ENCODE measurements at regions not wholly inside any gene's neighbourhood (a gene's known extent, or its start where the extent isn't known, plus 50 kb on each side); places are given as distances from the start of the nearest gene placed in this dataset.

DNA sequence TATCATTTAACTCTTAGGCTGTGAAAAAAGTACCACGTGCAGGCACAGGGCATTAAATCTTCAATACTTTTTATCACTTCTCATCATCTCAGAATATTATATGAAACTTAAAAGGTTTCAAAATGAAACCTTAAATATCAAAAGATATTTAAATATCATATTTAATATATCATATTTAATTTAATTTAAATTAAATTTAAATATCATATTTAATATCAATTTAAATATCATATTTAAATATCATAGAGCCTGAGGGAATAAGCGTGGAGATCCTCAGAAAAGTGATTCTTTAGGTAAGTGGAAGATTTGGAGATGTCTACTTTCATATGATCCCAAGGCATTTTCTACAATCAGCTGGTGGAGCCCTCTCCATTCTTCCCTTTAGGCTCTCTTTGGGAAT, 716.6 kb downstream of the OTOL1 start:
- H3K27ac ChIP-seq (ENCODE audit: low read length), result no peak overlapping the region
- H3K27me3 ChIP-seq (ENCODE audit: insufficient read depth, low read length), result no peaks in the 10 kb centered on the region
- no peak overlapping the region for H3K4me3 ChIP-seq (ENCODE audit: low read length)
- no peak overlapping the region for H3K9ac ChIP-seq (ENCODE audit: low read depth, low read length)
- no peaks in the 10 kb centered on the region for H3K36me3 ChIP-seq (ENCODE audit: insufficient read depth, low read depth, low read length)
- H3K4me1 ChIP-seq (ENCODE audit: insufficient read depth, low read length), result no peaks in the 10 kb centered on the region
- no peaks in the 10 kb centered on the region for H3K9me3 ChIP-seq (ENCODE audit: insufficient read depth, low read depth, low read length)

DNA sequence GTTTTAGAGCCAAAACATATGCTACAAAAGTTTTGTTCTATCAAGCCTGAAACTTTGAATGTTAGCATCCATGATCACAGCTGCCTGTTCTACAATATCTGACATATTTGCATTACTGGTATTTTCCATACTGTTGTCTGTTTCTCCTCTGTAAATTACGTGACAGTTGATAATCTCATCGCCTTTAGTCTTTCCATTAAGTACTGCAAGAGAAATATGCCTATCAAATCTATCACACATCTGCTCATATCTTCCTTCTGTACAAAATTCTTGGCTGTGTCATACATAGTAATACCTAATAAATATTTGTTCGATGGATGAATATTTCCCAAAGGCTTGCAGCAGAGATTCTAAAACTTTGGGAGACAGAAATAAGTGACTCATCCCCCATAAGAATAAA, 717.3 kb downstream of the OTOL1 start:
- Histone ChIP-seq H3K9me3 (ENCODE audit: insufficient read depth, low read depth, low read length) (no peaks in the 10 kb centered on the region), H3K4me3 (ENCODE audit: low read length) (no peak overlapping the region), H3K36me3 (ENCODE audit: insufficient read depth, low read depth, low read length) (no peaks in the 10 kb centered on the region), H3K9ac (ENCODE audit: low read depth, low read length) (no peak overlapping the region), H3K4me1 (ENCODE audit: insufficient read depth, low read length) (no peaks in the 10 kb centered on the region), H3K27ac (ENCODE audit: low read length) (no peak overlapping the region), H3K27me3 (ENCODE audit: insufficient read depth, low read length) (no peaks in the 10 kb centered on the region)

DNA sequence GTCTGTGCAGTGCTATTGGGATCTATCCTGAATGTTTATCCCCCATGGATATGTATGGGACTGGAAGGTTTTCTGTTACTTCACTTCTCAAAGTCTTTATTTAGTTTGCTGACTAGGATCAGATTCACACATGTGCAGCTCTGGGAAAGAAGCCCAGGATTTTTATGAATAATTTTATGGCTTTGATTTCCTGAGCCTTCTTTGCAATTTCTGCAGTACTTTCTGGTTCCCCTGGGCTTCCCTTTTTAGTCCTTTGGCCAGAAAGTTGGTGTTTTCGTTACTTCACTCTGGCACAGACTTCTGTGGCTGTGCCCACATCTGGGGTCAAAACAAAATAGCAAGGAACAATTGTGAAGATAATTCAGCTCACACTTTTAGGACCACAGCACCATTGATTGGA, 721.0 kb downstream of the OTOL1 start:
- Histone ChIP-seq H3K27me3 (ENCODE audit: insufficient read depth, low read length) (no peaks in the 10 kb centered on the region), H3K4me1 (ENCODE audit: insufficient read depth, low read length) (no peaks in the 10 kb centered on the region), H3K27ac (ENCODE audit: low read length) (no peak overlapping the region), H3K9ac (ENCODE audit: low read depth, low read length) (no peak overlapping the region), H3K4me3 (ENCODE audit: low read length) (no peak overlapping the region), H3K36me3 (ENCODE audit: insufficient read depth, low read depth, low read length) (no peaks in the 10 kb centered on the region), H3K9me3 (ENCODE audit: insufficient read depth, low read depth, low read length) (no peaks in the 10 kb centered on the region)

DNA sequence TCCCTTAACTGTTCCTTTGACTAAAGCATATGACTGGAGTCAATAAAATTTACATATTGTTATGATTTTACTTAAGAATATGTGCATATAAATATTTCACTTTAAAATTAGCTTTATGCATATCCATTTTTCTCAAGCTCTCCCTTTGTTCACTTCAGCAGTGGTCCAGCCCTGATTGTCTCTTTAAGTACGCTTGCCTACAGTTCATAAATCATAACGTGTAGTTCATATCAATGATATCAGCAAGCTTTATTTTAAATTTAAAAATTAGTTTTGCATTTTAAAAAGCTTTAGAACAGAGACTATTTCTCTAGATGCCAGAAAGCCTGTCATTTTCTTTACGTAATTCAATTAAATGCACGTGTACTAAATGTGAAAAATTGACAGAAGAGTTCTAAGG, 721.9 kb downstream of the OTOL1 start:
- Histone ChIP-seq H3K4me3 (ENCODE audit: low read length) (no peak overlapping the region), H3K9me3 (ENCODE audit: insufficient read depth, low read depth, low read length) (no peaks in the 10 kb centered on the region), H3K9ac (ENCODE audit: low read depth, low read length) (no peak overlapping the region), H3K27ac (ENCODE audit: low read length) (no peak overlapping the region), H3K36me3 (ENCODE audit: insufficient read depth, low read depth, low read length) (no peaks in the 10 kb centered on the region), H3K27me3 (ENCODE audit: insufficient read depth, low read length) (no peaks in the 10 kb centered on the region), H3K4me1 (ENCODE audit: insufficient read depth, low read length) (no peaks in the 10 kb centered on the region)

DNA sequence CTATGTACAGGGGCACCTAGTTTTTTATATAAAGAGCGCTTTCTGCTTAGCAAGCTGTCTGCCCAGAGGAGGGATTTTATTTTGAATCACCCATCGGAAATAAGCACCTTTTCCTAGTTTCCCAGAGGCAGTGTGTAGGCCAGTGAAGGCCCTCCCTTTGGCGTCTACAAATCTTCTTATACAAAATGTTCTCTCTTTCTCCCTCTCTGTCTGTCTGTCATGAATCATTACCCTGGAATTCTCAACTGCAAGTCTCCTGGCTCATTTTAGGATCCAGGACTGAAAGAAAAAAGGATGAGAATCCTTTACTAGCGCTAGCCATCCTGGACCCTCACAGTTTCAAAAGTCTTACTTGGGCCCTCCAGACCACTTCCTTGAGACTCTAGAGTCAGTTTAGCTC, 728.1 kb downstream of the OTOL1 start:
- Histone ChIP-seq H3K36me3 (ENCODE audit: insufficient read depth, low read depth, low read length) (no peaks in the 10 kb centered on the region), H3K27ac (ENCODE audit: low read length) (no peak overlapping the region), H3K9ac (ENCODE audit: low read depth, low read length) (no peak overlapping the region), H3K9me3 (ENCODE audit: insufficient read depth, low read depth, low read length) (no peaks in the 10 kb centered on the region), H3K4me3 (ENCODE audit: low read length) (no peak overlapping the region), H3K4me1 (ENCODE audit: insufficient read depth, low read length) (no peaks in the 10 kb centered on the region), H3K27me3 (ENCODE audit: insufficient read depth, low read length) (no peaks in the 10 kb centered on the region)

DNA sequence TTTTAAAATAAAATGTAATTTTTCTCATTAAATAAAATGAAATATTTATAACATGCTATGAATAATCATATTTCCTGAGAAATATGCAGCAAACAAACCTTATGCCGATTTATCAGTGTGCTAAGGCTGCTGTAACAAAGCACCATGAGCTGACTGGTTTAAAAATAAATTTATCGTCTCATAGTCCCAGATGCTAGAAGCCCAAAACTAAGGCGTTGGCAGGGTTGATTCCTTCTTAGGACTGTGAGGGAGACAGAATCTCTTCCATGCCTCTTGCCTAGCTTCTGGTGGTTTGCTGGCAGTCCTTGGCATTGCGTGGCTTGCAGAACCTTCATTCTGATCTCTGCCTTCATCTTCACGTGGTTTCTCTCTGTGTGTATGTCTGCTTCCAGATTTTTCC, 740.3 kb downstream of the OTOL1 start:
- Histone ChIP-seq H3K9me3 (ENCODE audit: insufficient read depth, low read depth, low read length) (no peaks in the 10 kb centered on the region), H3K27ac (ENCODE audit: low read length) (no peak overlapping the region), H3K36me3 (ENCODE audit: insufficient read depth, low read depth, low read length) (no peaks in the 10 kb centered on the region), H3K4me1 (ENCODE audit: insufficient read depth, low read length) (no peaks in the 10 kb centered on the region), H3K27me3 (ENCODE audit: insufficient read depth, low read length) (no peaks in the 10 kb centered on the region), H3K9ac (ENCODE audit: low read depth, low read length) (no peak overlapping the region), H3K4me3 (ENCODE audit: low read length) (no peak overlapping the region)

DNA sequence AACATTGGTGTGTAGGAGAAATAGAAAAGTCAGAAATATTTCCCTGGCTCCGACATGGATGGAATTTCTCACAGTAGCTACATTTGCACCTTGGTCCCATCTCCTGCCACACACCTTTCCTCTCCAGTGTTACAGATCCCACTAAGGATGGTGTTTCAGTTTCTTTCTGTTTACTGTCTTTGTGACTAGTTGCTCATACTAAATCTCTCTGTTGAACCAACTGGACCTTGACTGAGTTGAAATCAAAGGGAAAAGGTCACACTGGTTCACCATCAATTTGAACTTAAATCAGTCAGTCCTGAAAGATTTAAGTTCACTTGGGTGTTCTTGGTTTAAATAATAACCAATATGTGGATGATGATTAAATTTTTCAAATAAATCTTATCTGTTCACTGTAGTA, 754.2 kb downstream of the OTOL1 start:
- Histone ChIP-seq H3K4me3 (ENCODE audit: low read length) (no peak overlapping the region), H3K4me1 (ENCODE audit: insufficient read depth, low read length) (no peaks in the 10 kb centered on the region), H3K9me3 (ENCODE audit: insufficient read depth, low read depth, low read length) (no peaks in the 10 kb centered on the region), H3K27me3 (ENCODE audit: insufficient read depth, low read length) (no peaks in the 10 kb centered on the region), H3K27ac (ENCODE audit: low read length) (no peak overlapping the region), H3K9ac (ENCODE audit: low read depth, low read length) (no peak overlapping the region), H3K36me3 (ENCODE audit: insufficient read depth, low read depth, low read length) (no peaks in the 10 kb centered on the region)

DNA sequence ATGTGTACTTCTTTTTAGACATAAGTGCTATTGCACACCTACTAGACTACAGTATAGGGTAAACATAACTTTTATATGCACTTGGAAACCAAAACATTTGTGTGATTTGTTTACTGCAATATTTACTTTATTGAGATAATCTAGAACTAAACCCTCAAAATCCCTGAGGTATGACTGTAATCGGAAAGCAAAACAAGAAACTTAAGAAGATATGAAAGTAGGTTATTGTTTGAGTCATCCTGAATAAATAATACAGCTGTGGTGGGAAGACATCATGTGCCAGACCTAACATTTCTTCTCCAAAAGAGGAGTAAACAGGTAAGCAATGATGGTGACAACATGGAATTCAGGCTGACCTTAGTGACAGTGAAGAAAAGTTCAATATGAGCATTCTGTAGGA, 765.5 kb downstream of the OTOL1 start:
- Histone ChIP-seq H3K36me3 (ENCODE audit: insufficient read depth, low read depth, low read length) (no peaks in the 10 kb centered on the region), H3K4me1 (ENCODE audit: insufficient read depth, low read length) (no peaks in the 10 kb centered on the region), H3K27ac (ENCODE audit: low read length) (no peak overlapping the region), H3K27me3 (ENCODE audit: insufficient read depth, low read length) (no peaks in the 10 kb centered on the region), H3K4me3 (ENCODE audit: low read length) (no peak overlapping the region), H3K9me3 (ENCODE audit: insufficient read depth, low read depth, low read length) (no peaks in the 10 kb centered on the region), H3K9ac (ENCODE audit: low read depth, low read length) (no peak overlapping the region)

DNA sequence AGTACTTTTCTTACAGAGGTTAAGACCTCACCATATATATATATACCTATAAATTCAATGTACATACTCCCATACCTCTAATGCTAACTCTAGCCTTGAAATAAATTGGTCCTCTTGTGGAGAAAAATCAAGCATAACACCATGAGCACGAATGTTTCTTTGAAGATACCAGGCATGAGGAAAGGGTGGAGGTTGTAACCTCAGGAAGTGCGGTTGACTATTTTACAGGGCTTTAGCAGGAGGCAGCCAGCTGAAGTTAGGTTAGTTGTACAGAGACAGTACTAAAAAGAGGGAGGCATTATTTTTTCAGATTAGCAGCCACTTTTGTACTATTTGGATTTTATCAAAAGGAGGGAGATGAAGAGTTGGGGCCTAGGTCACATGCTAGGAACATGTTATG, 767.0 kb downstream of the OTOL1 start:
- Histone ChIP-seq H3K4me3 (ENCODE audit: low read length) (no peak overlapping the region), H3K4me1 (ENCODE audit: insufficient read depth, low read length) (no peaks in the 10 kb centered on the region), H3K36me3 (ENCODE audit: insufficient read depth, low read depth, low read length) (no peaks in the 10 kb centered on the region), H3K9ac (ENCODE audit: low read depth, low read length) (no peak overlapping the region), H3K27me3 (ENCODE audit: insufficient read depth, low read length) (no peaks in the 10 kb centered on the region), H3K9me3 (ENCODE audit: insufficient read depth, low read depth, low read length) (no peaks in the 10 kb centered on the region), H3K27ac (ENCODE audit: low read length) (no peak overlapping the region)

DNA sequence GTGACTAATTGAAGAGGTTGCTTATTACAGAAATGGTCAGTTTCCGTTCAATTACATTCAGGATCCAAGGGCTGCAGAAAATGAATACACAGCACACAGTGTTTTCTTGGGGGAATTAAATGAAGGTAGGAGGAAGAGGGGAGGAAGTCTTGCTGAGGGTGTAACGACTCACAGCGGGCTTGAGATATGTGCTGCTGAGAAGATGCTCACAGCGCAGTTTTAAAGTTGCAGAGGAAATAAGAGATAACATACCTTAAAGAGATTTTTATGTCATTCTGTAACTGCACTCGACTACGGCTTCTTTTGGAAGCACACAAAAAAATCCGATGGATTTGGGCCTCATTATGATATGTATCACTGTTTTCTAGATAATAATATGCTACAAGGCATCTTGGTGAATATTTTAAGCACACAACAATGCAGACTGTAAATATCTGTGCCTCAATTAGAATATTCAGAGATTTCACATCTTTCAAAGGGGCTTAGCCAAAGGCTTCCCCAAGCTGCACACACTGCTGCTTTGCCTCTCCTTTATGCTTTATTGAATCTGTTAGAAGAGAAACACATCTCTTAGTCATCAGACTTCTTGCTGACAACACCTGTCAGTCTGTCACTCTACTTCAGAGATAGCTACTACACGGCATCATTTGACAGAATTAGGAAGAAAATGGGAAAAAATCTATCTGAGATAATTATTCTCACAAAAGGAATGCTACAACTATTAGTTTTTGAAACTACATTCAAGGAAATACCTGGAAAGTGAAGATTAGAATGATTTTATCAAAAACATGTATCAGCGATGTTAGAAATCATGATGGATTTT, 773.2 kb downstream of the OTOL1 start:
- H3K4me1 ChIP-seq (ENCODE audit: insufficient read depth, low read length), result peaks cover 4% of the 10 kb centered on the region; the same call in 1 of the 2 replicates
- H3K27ac ChIP-seq (ENCODE audit: low read length), result no peak overlapping the region
- no peaks in the 10 kb centered on the region for H3K27me3 ChIP-seq (ENCODE audit: insufficient read depth, low read length)
- H3K4me3 ChIP-seq (ENCODE audit: low read length), result no peak overlapping the region
- H3K9ac ChIP-seq (ENCODE audit: low read depth, low read length), result no peak overlapping the region
- no peaks in the 10 kb centered on the region for H3K36me3 ChIP-seq (ENCODE audit: insufficient read depth, low read depth, low read length)
- H3K9me3 ChIP-seq (ENCODE audit: insufficient read depth, low read depth, low read length), result no peaks in the 10 kb centered on the region

DNA sequence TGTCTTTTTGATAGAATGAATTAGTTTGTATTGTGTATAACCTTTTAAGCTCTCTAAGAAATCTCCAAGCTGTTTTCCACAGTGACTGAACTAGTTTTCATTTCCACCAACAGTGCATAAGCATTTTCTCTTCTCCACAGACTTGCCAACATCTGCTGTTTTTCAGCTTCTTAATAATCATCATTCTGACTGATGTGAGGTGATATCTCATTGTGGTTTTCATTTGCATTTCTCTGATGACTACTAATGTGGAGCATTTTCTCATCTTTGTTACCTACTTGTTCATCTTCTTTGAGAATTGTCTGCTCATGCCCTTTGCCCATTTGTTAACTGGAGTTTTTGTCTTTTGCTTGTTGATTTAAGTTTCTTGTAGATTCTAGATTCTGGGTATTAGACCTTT, 777.5 kb downstream of the OTOL1 start:
- no peak overlapping the region for H3K9ac ChIP-seq (ENCODE audit: low read depth, low read length)
- no peak overlapping the region for H3K27ac ChIP-seq (ENCODE audit: low read length)
- H3K9me3 ChIP-seq (ENCODE audit: insufficient read depth, low read depth, low read length), result no peaks in the 10 kb centered on the region
- H3K4me3 ChIP-seq (ENCODE audit: low read length), result no peak overlapping the region
- H3K4me1 ChIP-seq (ENCODE audit: insufficient read depth, low read length), result peaks cover 4% of the 10 kb centered on the region; the same call in 1 of the 2 replicates
- no peaks in the 10 kb centered on the region for H3K36me3 ChIP-seq (ENCODE audit: insufficient read depth, low read depth, low read length)
- no peaks in the 10 kb centered on the region for H3K27me3 ChIP-seq (ENCODE audit: insufficient read depth, low read length)

DNA sequence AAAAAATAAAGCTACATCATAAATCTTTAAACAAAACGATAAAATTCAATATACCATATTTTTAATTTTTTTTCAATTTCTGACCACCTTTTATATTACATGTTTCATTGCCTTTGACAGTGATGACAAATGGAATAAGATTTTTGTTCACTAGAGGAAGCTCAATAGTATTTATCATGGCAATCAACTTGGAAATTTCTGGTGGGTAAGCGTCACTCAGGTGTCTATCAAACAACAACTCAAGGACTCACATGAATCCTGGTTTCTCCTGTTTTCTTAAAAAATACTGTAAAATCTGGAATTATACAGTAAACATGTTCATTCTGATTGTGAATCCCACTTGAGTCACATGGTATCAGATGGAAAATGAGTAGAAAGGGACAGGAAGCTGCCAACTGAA, 782.2 kb downstream of the OTOL1 start:
- Histone ChIP-seq H3K4me1 (ENCODE audit: insufficient read depth, low read length) (no peaks in the 10 kb centered on the region), H3K9ac (ENCODE audit: low read depth, low read length) (no peak overlapping the region), H3K36me3 (ENCODE audit: insufficient read depth, low read depth, low read length) (no peaks in the 10 kb centered on the region), H3K4me3 (ENCODE audit: low read length) (no peak overlapping the region), H3K27ac (ENCODE audit: low read length) (no peak overlapping the region), H3K9me3 (ENCODE audit: insufficient read depth, low read depth, low read length) (peaks cover 7% of the 10 kb centered on the region; the same call in 1 of the 2 replicates), H3K27me3 (ENCODE audit: insufficient read depth, low read length) (no peaks in the 10 kb centered on the region)
